ENCODE measurements at regions not wholly inside any gene's neighbourhood (a gene's known extent, or its start where the extent isn't known, plus 50 kb on each side); places are given as distances from the start of the nearest gene placed in this dataset.

GRCh38 chr1:186747661-186748060 lies 67.4 kb upstream of the PTGS2 start:
- TF ChIP-seq MAX (IDR thresholded peaks at IDR 0.05; ENCODE audit: low read depth, low read length) (no peak), CTCF (IDR thresholded peaks at IDR 0.05; ENCODE audit: low read depth, low read length) (no peak), POLR2A (IDR thresholded peaks at IDR 0.05; ENCODE audit: extremely low read depth, insufficient read length) (no peak), MYC (IDR thresholded peaks at IDR 0.05; ENCODE audit: low read depth, low read length) (no peak)
